ENCODE measurements at regions not wholly inside any gene's neighbourhood (a gene's known extent, or its start where the extent isn't known, plus 50 kb on each side); places are given as distances from the start of the nearest gene placed in this dataset.

GRCh38 chr13:40083841-40084240 is 428.4 kb downstream of the COG6 start:
- H3K4me2 ChIP-seq (ENCODE audit: low read length), result no peak overlapping the region
- H4K20me1 ChIP-seq (ENCODE audit: insufficient read depth, low read length), result no peaks in the 10 kb centered on the region
- no peaks in the 10 kb centered on the region for H3K79me2 ChIP-seq (ENCODE audit: insufficient read depth, low read length)
- H3K4me1 ChIP-seq (ENCODE audit: insufficient read depth, low read length), result no peaks in the 10 kb centered on the region
- DNase-seq (ENCODE audit: low read depth) (no peak), FAIRE-seq (no peak)
- Mint-ChIP-seq H3K4me1 (ENCODE audit: low read depth, unreplicated experiment) (peaks cover 2% of the 10 kb centered on the region), H3K9me3 (ENCODE audit: unreplicated experiment) (peaks cover 1% of the 10 kb centered on the region), H3K27me3 (ENCODE audit: low read depth, unreplicated experiment) (no peaks in the 10 kb centered on the region), H3K27ac (ENCODE audit: unreplicated experiment) (no peak overlapping the region), H3K4me3 (ENCODE audit: unreplicated experiment) (no peak overlapping the region), H3K36me3 (ENCODE audit: low read depth, unreplicated experiment) (no peaks in the 10 kb centered on the region)
- H3K27ac ChIP-seq (ENCODE audit: low read depth, low read length), result no peak overlapping the region
- H3K36me3 ChIP-seq (ENCODE audit: insufficient read depth, low read length), result no peaks in the 10 kb centered on the region
- H3K9ac ChIP-seq (ENCODE audit: low read length), result no peak overlapping the region
- TF ChIP-seq EZH2 (IDR thresholded peaks at IDR 0.05; ENCODE audit: insufficient read depth, low read length), result no peak
- TF ChIP-seq CTCF (IDR thresholded peaks at IDR 0.05; ENCODE audit: insufficient read depth, low read depth, low read length), result no peak
- no peak overlapping the region for H3K4me3 ChIP-seq (ENCODE audit: insufficient read depth, low read depth, low read length)
- no peaks in the 10 kb centered on the region for H3K9me3 ChIP-seq (ENCODE audit: insufficient read depth, low read depth, low read length)
- H3K27me3 ChIP-seq (ENCODE audit: insufficient read depth, low read length), result peaks cover 2% of the 10 kb centered on the region
- H2AFZ ChIP-seq (ENCODE audit: low read depth, low read length), result no peak overlapping the region

GRCh38 chr13:40084934-40085333 is 429.5 kb downstream of the COG6 start:
- no peak overlapping the region for H3K27ac Mint-ChIP-seq (ENCODE audit: unreplicated experiment)
- H3K4me3 Mint-ChIP-seq (ENCODE audit: unreplicated experiment), result no peak overlapping the region
- TF ChIP-seq EZH2 (IDR thresholded peaks at IDR 0.05; ENCODE audit: insufficient read depth, low read length) (no peak), CTCF (IDR thresholded peaks at IDR 0.05; ENCODE audit: insufficient read depth, low read depth, low read length) (no peak)
- H3K27me3 ChIP-seq (ENCODE audit: insufficient read depth, low read length), result peaks cover 2% of the 10 kb centered on the region
- no peak overlapping the region for H3K27ac ChIP-seq (ENCODE audit: low read depth, low read length)
- no peaks in the 10 kb centered on the region for H3K27me3 Mint-ChIP-seq (ENCODE audit: low read depth, unreplicated experiment)
- no peaks in the 10 kb centered on the region for H3K9me3 ChIP-seq (ENCODE audit: insufficient read depth, low read depth, low read length)
- H3K36me3 Mint-ChIP-seq (ENCODE audit: low read depth, unreplicated experiment), result no peaks in the 10 kb centered on the region
- no peaks in the 10 kb centered on the region for H3K36me3 ChIP-seq (ENCODE audit: insufficient read depth, low read length)
- H3K4me1 Mint-ChIP-seq (ENCODE audit: low read depth, unreplicated experiment), result peaks cover 2% of the 10 kb centered on the region
- no peaks in the 10 kb centered on the region for H3K4me1 ChIP-seq (ENCODE audit: insufficient read depth, low read length)
- DNase-seq (ENCODE audit: low read depth) (no peak), FAIRE-seq (no peak)
- H3K9ac ChIP-seq (ENCODE audit: low read length), result no peak overlapping the region
- H2AFZ ChIP-seq (ENCODE audit: low read depth, low read length), result no peak overlapping the region
- no peaks in the 10 kb centered on the region for H4K20me1 ChIP-seq (ENCODE audit: insufficient read depth, low read length)
- peaks cover 2% of the 10 kb centered on the region for H3K9me3 Mint-ChIP-seq (ENCODE audit: unreplicated experiment)
- no peak overlapping the region for H3K4me3 ChIP-seq (ENCODE audit: insufficient read depth, low read depth, low read length)
- no peaks in the 10 kb centered on the region for H3K79me2 ChIP-seq (ENCODE audit: insufficient read depth, low read length)
- H3K4me2 ChIP-seq (ENCODE audit: low read length), result no peak overlapping the region

GRCh38 chr13:40087091-40088002 is 431.9 kb downstream of the COG6 start:
- Mint-ChIP-seq H3K9me3 (ENCODE audit: unreplicated experiment) (peaks cover 2% of the 10 kb centered on the region), H3K27ac (ENCODE audit: unreplicated experiment) (no peak overlapping the region), H3K36me3 (ENCODE audit: low read depth, unreplicated experiment) (no peaks in the 10 kb centered on the region), H3K4me3 (ENCODE audit: unreplicated experiment) (no peak overlapping the region), H3K27me3 (ENCODE audit: low read depth, unreplicated experiment) (no peaks in the 10 kb centered on the region), H3K4me1 (ENCODE audit: low read depth, unreplicated experiment) (peaks cover 2% of the 10 kb centered on the region)
- Histone ChIP-seq H2AFZ (ENCODE audit: low read depth, low read length) (no peak overlapping the region), H3K4me3 (ENCODE audit: insufficient read depth, low read depth, low read length) (no peak overlapping the region), H3K36me3 (ENCODE audit: insufficient read depth, low read length) (no peaks in the 10 kb centered on the region), H3K27me3 (ENCODE audit: insufficient read depth, low read length) (peaks cover 2% of the 10 kb centered on the region), H3K9ac (ENCODE audit: low read length) (no peak overlapping the region), H3K27ac (ENCODE audit: low read depth, low read length) (no peak overlapping the region), H3K79me2 (ENCODE audit: insufficient read depth, low read length) (no peaks in the 10 kb centered on the region), H3K9me3 (ENCODE audit: insufficient read depth, low read depth, low read length) (no peaks in the 10 kb centered on the region), H3K4me2 (ENCODE audit: low read length) (no peak overlapping the region), H4K20me1 (ENCODE audit: insufficient read depth, low read length) (no peaks in the 10 kb centered on the region), H3K4me1 (ENCODE audit: insufficient read depth, low read length) (no peaks in the 10 kb centered on the region)
- no peak for TF ChIP-seq CTCF (IDR thresholded peaks at IDR 0.05; ENCODE audit: insufficient read depth, low read depth, low read length)
- no peak for TF ChIP-seq EZH2 (IDR thresholded peaks at IDR 0.05; ENCODE audit: insufficient read depth, low read length)
- DNase-seq (ENCODE audit: low read depth), result no peak
- no peak for FAIRE-seq

All from astrocyte (in vitro differentiated cells and primary cell).